Endothelial cell of umbilical vein (primary cell): ENCODE measurements at regions not wholly inside any gene's neighbourhood (a gene's known extent, or its start where the extent isn't known, plus 50 kb on each side); places are given as distances from the start of the nearest gene placed in this dataset.

ENCODE experiments used
- BruUV-seq: library from RNA; stranded (reverse); fragments of 400-500 nt; replicated peaks from 2 replicates; lab custom pipeline; 2021; lab: Mats Ljungman, UMichigan
- CTCF ChIA-PET: fragments of 300-600, 350-600 bp; sonication (Branson Sonifier 250); formaldehyde crosslinking; loops from one replicate; lab custom pipeline; 2021; ENCODE audit warnings: antibody characterized with exemption, inconsistent platforms; lab: Charles Lee
- POLR2A ChIA-PET: fragments of 300-600, 350-600 bp; sonication (Branson Sonifier 250); formaldehyde crosslinking; loops from one replicate; lab custom pipeline; 2021; ENCODE audit warnings: antibody characterized with exemption, inconsistent platforms; lab: Charles Lee
- DNase-seq: peaks from one replicate; pipeline ENCODE4 v3.0.0-alpha.2; 2011; ENCODE audit warnings: low read depth, low spot score
- FAIRE-seq: peaks from 2 replicates; lab custom pipeline; 2011; peaks lifted over from hg19 to GRCh38; lab: Jason Lieb, UNC
- H2AFZ ChIP-seq: 2 replicates; pipeline ENCODE4 v1.6.0; 2012; ENCODE audit warnings: low read depth, low read length, control low read depth, inconsistent platforms
- H3K27ac ChIP-seq: 2 replicates; pipeline ENCODE4 v1.5.1; 2011; ENCODE audit warnings: low read depth, mild to moderate bottlenecking, control low read depth, low read length, moderate library complexity; ENCODE audit not compliant: insufficient read depth
- H3K27me3 ChIP-seq, 2 experiments: 2 replicates each; pipeline versions ENCODE4 v1.6.0 to v1.6.1; 2011; ENCODE audit warnings: low read length in 2 of 2, mixed read lengths in 1 of 2; ENCODE audit not compliant: control insufficient read depth in 2 of 2, insufficient read depth in 2 of 2
- H3K36me3 ChIP-seq, 2 experiments: 2 replicates in 1 of 2; 3 replicates in 1 of 2; pipeline ENCODE4 v1.5.1; 2011; ENCODE audit warnings: low read length in 2 of 2, mild to moderate bottlenecking in 1 of 2, moderate library complexity in 1 of 2; ENCODE audit not compliant: control insufficient read depth in 2 of 2, insufficient read depth in 2 of 2; ENCODE audit errors: extremely low read depth in 1 of 2
- H3K4me1 ChIP-seq: 3 replicates; pipeline ENCODE4 v1.5.1; 2011; ENCODE audit warnings: mild to moderate bottlenecking, low read length; ENCODE audit not compliant: control insufficient read depth, insufficient read depth; ENCODE audit errors: extremely low read depth
- H3K4me2 ChIP-seq: 2 replicates; pipeline ENCODE4 v1.6.1; 2011; ENCODE audit warnings: low read length, control low read depth, mixed read lengths; ENCODE audit not compliant: insufficient read depth
- H3K4me3 ChIP-seq, 3 experiments: fragments of 200-600 bp in 1 of 3; sonication (generic), shearing (Covaris generic) in 1 of 3; replicated peaks in 1 of 3; 2 replicates each; pipeline ENCODE4 v1.5.1; 2011 to 2016; ENCODE audit warnings: control low read depth in 3 of 3, low read length in 3 of 3, mild to moderate bottlenecking in 2 of 3, inconsistent platforms in 1 of 3, low read depth in 1 of 3, moderate library complexity in 1 of 3; ENCODE audit not compliant: insufficient read depth in 1 of 3
- H3K79me2 ChIP-seq: 2 replicates; pipeline ENCODE4 v1.6.0; 2012; ENCODE audit warnings: low read length, inconsistent platforms; ENCODE audit not compliant: control insufficient read depth, insufficient read depth
- H3K9ac ChIP-seq: replicated peaks from 2 replicates; pipeline ENCODE3; 2011; ENCODE audit warnings: low read length, control low read depth; ENCODE audit not compliant: insufficient read depth; ENCODE audit errors: extremely low read depth
- H3K9me1 ChIP-seq: replicated peaks from 3 replicates; pipeline ENCODE4 v1.6.0; 2011; ENCODE audit warnings: mild to moderate bottlenecking, low read length; ENCODE audit not compliant: control insufficient read depth, insufficient read depth; ENCODE audit errors: extremely low read depth
- H3K9me3 ChIP-seq: replicated peaks from 2 replicates; pipeline ENCODE4 v1.5.1; 2012; ENCODE audit warnings: low read length, inconsistent platforms; ENCODE audit not compliant: control insufficient read depth, insufficient read depth
- H4K20me1 ChIP-seq: replicated peaks from 2 replicates; pipeline ENCODE3; 2011; ENCODE audit warnings: mild to moderate bottlenecking, low read length; ENCODE audit not compliant: control insufficient read depth, insufficient read depth; ENCODE audit errors: extremely low read depth
- EZH2 ChIP-seq: IDR thresholded peaks from 2 replicates; pipeline ENCODE4 v1.6.1; 2012; ENCODE audit warnings: borderline replicate concordance, low read depth, mild to moderate bottlenecking, moderate library complexity, low read length, inconsistent platforms; ENCODE audit not compliant: severe bottlenecking
- FOS ChIP-seq: IDR thresholded peaks from 2 replicates; pipeline ENCODE4 v1.6.1; 2011; ENCODE audit warnings: mild to moderate bottlenecking, low read length, moderate library complexity, borderline replicate concordance; ENCODE audit not compliant: insufficient read depth
- GATA2 ChIP-seq: IDR thresholded peaks from 2 replicates; pipeline ENCODE4 v1.7.0; 2011; ENCODE audit warnings: low read depth, mild to moderate bottlenecking, moderate library complexity, mixed read lengths, low read length; ENCODE audit not compliant: insufficient read length, insufficient read depth
- JUN ChIP-seq: IDR thresholded peaks from 2 replicates; pipeline ENCODE4 v1.6.1; 2011; ENCODE audit warnings: borderline replicate concordance, low read depth; ENCODE audit not compliant: insufficient read length, insufficient read depth
- MYC ChIP-seq: IDR thresholded peaks from one replicate; pipeline ENCODE4 v1.6.1; 2011; ENCODE audit warnings: mild to moderate bottlenecking, low read depth, low read length
- POLR2A ChIP-seq: IDR thresholded peaks from 2 replicates; pipeline ENCODE4 v1.6.1; 2012; ENCODE audit warnings: low read depth, mild to moderate bottlenecking, control low read depth, low read length
- POLR2AphosphoS5 ChIP-seq: IDR thresholded peaks from 2 replicates; pipeline ENCODE4 v1.6.1; 2012; ENCODE audit warnings: low read depth, mild to moderate bottlenecking, control low read depth, low read length, moderate library complexity; ENCODE audit not compliant: insufficient read depth
- dilution Hi-C: fragments of 300-500 bp; cut with MboI; formaldehyde crosslinking; loops from one replicate; pipeline ENCODE4 v1.15.0; 2019; ENCODE audit warnings: low sequenced_read_pairs; ENCODE audit not compliant: extremely low pct_ligation_motif_present
- intact Hi-C: fragments of 100-400 bp; cut with micrococcal nuclease; formaldehyde crosslinking; loops from one replicate; pipeline ENCODE4 v1.10.0; 2022
- TF ChIP-seq, protein P1 (sequence below): IDR thresholded peaks from 2 replicates; pipeline ENCODE4 v1.6.1; 2011; ENCODE audit not compliant: insufficient read depth, insufficient read length
- TF ChIP-seq, protein P2 (sequence below), 2 donors: IDR thresholded peaks; 1 replicate in 1 of 2; 2 replicates in 1 of 2; pipeline ENCODE4 v1.5.1; 2011; ENCODE audit warnings: low read length in 2 of 2, mild to moderate bottlenecking in 2 of 2, moderate library complexity in 2 of 2, control low read depth in 1 of 2, inconsistent platforms in 1 of 2, low read depth in 1 of 2; ENCODE audit not compliant: insufficient read depth in 1 of 2; ENCODE audit errors: extremely low read depth in 1 of 2

DNA sequence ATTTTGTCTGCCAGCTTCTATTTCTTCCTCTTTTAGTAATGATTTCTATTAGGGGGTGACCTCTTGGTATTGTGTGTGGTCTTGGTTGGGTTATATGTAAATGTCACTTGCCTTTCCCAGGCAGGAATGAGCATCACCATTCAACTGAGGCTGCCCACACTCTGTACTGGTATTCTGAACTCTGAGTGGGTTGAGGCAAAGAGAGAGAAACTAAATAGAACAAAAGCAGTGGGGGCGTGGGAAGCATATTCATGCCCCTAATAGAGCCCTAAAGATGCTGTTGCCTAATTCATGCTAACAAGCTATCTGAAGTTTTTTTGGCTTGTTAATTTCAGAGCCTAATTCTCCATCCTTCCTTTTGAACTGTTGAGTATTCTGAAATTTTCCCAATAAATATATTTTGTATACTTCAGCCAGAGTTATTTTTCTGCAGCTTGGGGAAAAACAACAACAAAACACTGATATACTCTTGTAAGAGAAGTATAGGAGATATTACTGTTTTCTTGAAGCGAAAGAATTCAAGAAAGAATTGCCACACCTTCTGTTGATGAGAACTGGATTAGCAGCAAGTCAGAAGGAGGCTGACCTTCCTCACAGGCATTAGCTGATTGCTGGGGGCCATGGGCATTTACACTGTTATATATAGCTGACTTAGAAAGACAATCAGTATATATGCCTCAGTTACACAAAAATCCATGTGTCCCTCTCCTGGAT lies 315.8 kb upstream of the KLF12 start:
- no peaks in the 10 kb centered on the region for H3K9me3 ChIP-seq
- no peak overlapping the region for H2AFZ ChIP-seq
- TF ChIP-seq POLR2A (no peak), POLR2AphosphoS5 (no peak), JUN (no peak), GATA2 (no peak), EZH2 (no peak), FOS (no peak), MYC (no peak)
- TF ChIP-seq, protein P1, sequence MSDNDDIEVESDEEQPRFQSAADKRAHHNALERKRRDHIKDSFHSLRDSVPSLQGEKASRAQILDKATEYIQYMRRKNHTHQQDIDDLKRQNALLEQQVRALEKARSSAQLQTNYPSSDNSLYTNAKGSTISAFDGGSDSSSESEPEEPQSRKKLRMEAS, result no peak
- TF ChIP-seq, protein P2, sequence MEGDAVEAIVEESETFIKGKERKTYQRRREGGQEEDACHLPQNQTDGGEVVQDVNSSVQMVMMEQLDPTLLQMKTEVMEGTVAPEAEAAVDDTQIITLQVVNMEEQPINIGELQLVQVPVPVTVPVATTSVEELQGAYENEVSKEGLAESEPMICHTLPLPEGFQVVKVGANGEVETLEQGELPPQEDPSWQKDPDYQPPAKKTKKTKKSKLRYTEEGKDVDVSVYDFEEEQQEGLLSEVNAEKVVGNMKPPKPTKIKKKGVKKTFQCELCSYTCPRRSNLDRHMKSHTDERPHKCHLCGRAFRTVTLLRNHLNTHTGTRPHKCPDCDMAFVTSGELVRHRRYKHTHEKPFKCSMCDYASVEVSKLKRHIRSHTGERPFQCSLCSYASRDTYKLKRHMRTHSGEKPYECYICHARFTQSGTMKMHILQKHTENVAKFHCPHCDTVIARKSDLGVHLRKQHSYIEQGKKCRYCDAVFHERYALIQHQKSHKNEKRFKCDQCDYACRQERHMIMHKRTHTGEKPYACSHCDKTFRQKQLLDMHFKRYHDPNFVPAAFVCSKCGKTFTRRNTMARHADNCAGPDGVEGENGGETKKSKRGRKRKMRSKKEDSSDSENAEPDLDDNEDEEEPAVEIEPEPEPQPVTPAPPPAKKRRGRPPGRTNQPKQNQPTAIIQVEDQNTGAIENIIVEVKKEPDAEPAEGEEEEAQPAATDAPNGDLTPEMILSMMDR (IDR thresholded peaks at IDR 0.05; ENCODE audit: extremely low read depth in 1 of 2, insufficient read depth in 1 of 2, low read depth in 1 of 2, low read length in 2 of 2), result no peak
- no peaks in the 10 kb centered on the region for H4K20me1 ChIP-seq
- CTCF ChIA-PET, result no interaction called here
- BruUV-seq, result no TSS peak
- POLR2A ChIA-PET, result no interaction called here
- no peaks in the 10 kb centered on the region for H3K4me1 ChIP-seq
- H3K27ac ChIP-seq, result no peak overlapping the region
- H3K9ac ChIP-seq, result no peak overlapping the region
- FAIRE-seq (no peak), DNase-seq (no peak)
- no peaks in the 10 kb centered on the region for H3K36me3 ChIP-seq
- H3K4me2 ChIP-seq, result no peak overlapping the region
- dilution Hi-C loops, result no loop called here
- no peaks in the 10 kb centered on the region for H3K9me1 ChIP-seq
- intact Hi-C loops, result no loop called here
- no peaks in the 10 kb centered on the region for H3K27me3 ChIP-seq
- H3K4me3 ChIP-seq, result no peak overlapping the region
- H3K79me2 ChIP-seq, result no peaks in the 10 kb centered on the region
